Activated T-cell treated with anti-CD3 and anti-CD28 coated beads, Interleukin-2, amount 50 U/mL, for 4 hours (primary cell): ENCODE measurements at regions not wholly inside any gene's neighbourhood (a gene's known extent, or its start where the extent isn't known, plus 50 kb on each side); places are given as distances from the start of the nearest gene placed in this dataset.

Experiments
- ATAC-seq, 2 donors: fragments of 200-7000 bp; cut with Tn5 transposase; one replicate each; pipeline ENCODE4 v1.10.0; 2021
- DNase-seq: peaks from one replicate; pipeline ENCODE4 v3.0.0-alpha.2; 2020
- H3K27me3 Mint-ChIP-seq: one replicate; pipeline ENCODE4 v1.8.0; 2021; ENCODE audit warnings: low read depth, mixed read lengths
- H3K36me3 Mint-ChIP-seq: one replicate; pipeline ENCODE4 v1.8.0; 2022; ENCODE audit warnings: mixed read lengths; ENCODE audit not compliant: insufficient read depth
- H3K4me1 Mint-ChIP-seq: one replicate; pipeline ENCODE4 v1.8.0; 2021; ENCODE audit warnings: low read depth, mixed read lengths
- H3K4me3 Mint-ChIP-seq: one replicate; pipeline ENCODE4 v1.8.0; 2021; ENCODE audit warnings: mild to moderate bottlenecking, moderate library complexity, mixed read lengths
- H3K9me3 Mint-ChIP-seq: one replicate; pipeline ENCODE4 v1.8.0; 2021; ENCODE audit warnings: mixed read lengths

DNA sequence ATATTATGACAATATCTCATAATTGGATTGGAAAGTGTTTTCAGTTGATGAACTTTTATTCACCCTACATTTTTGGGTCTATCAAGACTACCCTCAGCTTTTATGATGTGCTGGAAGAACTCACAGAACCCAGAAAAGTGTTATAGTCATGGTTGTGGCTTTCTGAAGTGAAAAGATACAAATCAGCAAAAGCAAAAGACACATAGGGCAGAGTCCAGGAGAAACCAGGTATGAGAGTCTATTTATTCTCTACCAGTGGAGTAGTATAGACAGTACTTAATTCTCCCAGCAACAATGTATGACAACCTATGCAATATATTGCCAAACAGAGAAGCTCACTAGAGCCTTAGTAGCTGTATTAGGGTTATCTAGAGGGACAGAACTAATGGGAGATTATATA is 280.4 kb upstream of the TTC14 start:
- Mint-ChIP-seq H3K4me1 (no peaks in the 10 kb centered on the region), H3K4me3 (no peak overlapping the region), H3K27me3 (no peaks in the 10 kb centered on the region), H3K9me3 (peaks cover 3% of the 10 kb centered on the region), H3K36me3 (no peaks in the 10 kb centered on the region)
- no peak for ATAC-seq
- DNase-seq = no peak

DNA sequence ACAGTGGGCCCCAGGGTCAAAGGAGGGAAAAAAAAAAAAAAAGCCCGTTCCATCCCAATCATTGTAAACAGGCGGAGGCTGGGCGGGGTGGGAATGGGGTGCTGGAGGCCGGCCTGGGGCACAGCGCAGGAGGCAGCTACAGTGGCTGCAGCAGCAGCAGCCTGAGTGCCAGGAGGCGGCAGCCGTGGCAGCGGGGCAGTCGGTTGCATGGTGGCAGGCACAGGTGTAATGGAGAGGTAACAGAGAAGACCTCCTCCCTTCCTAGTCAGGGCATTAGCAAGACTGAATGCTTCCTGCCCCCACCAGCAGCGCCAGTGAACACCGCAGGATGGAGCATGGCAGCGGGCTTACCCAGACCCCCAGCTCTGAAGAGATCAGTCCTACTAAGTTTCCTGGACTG is 279.1 kb upstream of the TTC14 start:
- ATAC-seq = no peak
- Mint-ChIP-seq H3K4me3 (no peak overlapping the region), H3K36me3 (no peaks in the 10 kb centered on the region), H3K27me3 (no peaks in the 10 kb centered on the region), H3K9me3 (peaks cover 3% of the 10 kb centered on the region), H3K4me1 (no peaks in the 10 kb centered on the region)
- no peak for DNase-seq

DNA sequence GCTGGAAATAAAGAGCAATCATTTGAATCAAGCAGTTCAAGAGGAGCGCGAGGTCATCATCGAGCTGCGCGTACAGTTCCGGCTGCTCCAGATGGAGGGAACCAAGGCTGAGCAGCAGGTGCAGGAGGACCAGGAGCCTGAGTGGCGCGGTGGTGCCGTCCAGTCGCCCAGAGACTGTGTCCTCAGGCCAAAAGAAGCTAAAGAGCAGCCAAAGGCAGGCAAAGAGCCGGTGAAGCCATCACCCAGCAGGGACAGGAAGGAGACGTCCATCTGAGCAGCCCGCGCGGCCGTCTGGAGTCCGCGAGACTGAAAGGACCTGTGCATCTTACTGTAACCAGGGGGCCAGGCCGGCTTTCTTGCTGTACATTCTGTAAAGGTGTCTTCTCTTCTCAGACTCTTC is 277.2 kb upstream of the TTC14 start:
- H3K9me3 Mint-ChIP-seq = peaks cover 3% of the 10 kb centered on the region
- H3K36me3 Mint-ChIP-seq = no peaks in the 10 kb centered on the region
- H3K27me3 Mint-ChIP-seq = no peaks in the 10 kb centered on the region
- H3K4me1 Mint-ChIP-seq = no peaks in the 10 kb centered on the region
- ATAC-seq (no peak), DNase-seq (no peak)
- H3K4me3 Mint-ChIP-seq = no peak overlapping the region

DNA sequence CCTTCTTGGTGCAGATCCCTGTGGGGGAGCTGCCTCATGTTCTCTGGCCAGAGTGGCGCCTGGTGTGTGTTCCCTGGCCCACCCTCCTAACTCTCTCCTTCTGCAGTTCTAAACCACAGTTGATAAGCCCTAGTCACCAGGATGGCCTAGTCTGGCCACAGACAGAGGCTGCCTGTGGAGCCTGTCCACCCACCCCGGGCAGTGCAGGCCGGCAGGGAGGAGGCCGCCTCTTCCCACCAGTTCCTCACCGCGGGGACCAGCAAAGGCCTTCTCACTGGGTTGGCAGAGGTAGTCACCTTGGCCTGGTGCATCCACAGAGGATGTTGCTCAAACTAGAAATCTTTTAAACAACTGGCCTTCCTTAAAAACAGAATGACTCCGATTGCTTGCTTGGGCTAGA is 276.4 kb upstream of the TTC14 start:
- ATAC-seq (no peak), DNase-seq (no peak)
- H3K4me3 Mint-ChIP-seq = no peak overlapping the region
- H3K27me3 Mint-ChIP-seq = no peaks in the 10 kb centered on the region
- no peaks in the 10 kb centered on the region for H3K36me3 Mint-ChIP-seq
- H3K4me1 Mint-ChIP-seq = no peaks in the 10 kb centered on the region
- H3K9me3 Mint-ChIP-seq = peaks cover 3% of the 10 kb centered on the region

DNA sequence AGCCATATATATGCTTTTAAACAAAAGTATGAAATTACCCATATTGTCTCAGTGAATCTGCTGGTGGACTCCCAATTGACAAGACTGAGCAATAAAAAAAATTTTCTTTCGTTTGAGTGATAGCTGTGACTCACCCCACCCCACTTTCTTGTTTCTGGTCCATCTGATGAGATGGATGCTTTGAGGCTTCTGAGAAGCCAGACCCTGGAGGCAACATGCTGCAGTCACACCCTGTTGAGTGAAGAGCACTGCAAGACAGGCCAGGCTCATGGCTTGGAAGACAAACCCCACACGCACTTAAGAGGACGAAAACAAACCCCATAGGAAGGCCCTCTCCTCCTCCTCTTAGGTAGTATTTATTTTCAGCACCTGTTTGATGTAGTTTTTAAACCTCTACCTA is 276.0 kb upstream of the TTC14 start:
- no peak for ATAC-seq
- no peaks in the 10 kb centered on the region for H3K27me3 Mint-ChIP-seq
- H3K4me1 Mint-ChIP-seq = no peaks in the 10 kb centered on the region
- no peaks in the 10 kb centered on the region for H3K36me3 Mint-ChIP-seq
- no peak overlapping the region for H3K4me3 Mint-ChIP-seq
- no peak for DNase-seq
- peaks cover 3% of the 10 kb centered on the region for H3K9me3 Mint-ChIP-seq

DNA sequence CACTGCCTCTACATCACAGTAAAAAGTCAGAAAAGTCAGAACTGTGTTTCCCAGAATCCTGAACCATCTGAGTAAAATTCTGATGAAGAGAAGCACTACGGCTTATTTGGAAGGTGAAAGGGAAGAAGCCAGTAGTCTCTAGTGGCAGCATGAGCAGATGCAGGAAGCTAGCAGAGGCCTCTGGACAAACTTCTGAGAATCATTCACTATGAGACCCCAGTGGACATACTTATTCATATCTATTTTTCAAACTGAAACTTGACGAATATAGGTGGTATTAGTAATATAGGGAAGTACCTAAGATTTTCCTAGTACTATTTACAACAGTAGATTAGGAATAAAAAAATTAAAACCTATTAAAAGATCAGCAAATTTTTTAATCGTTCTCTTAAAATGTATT is 272.8 kb upstream of the TTC14 start:
- DNase-seq (no peak), ATAC-seq (no peak)
- Mint-ChIP-seq H3K9me3 (peaks cover under 1% of the 10 kb centered on the region), H3K36me3 (no peaks in the 10 kb centered on the region), H3K4me3 (no peak overlapping the region), H3K4me1 (no peaks in the 10 kb centered on the region), H3K27me3 (no peaks in the 10 kb centered on the region)

DNA sequence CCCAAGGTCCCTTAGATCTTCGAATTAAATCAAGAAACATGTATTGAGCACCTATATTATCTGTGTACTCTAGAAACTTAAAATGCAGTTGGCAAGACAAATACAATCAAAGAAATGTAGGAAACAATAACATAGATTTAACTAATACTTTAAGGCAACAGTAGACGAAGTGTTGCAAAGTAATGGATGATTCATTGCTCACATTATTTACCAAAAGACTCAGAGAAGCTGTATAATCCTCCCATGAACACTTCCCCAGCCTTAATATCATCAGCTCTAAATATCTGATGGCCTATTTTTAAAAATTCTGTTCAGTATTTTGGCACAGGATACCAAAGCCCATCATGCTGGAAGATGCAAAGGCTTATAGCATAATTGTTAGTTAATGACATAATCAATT is 272.1 kb upstream of the TTC14 start:
- no peaks in the 10 kb centered on the region for H3K27me3 Mint-ChIP-seq
- no peaks in the 10 kb centered on the region for H3K36me3 Mint-ChIP-seq
- DNase-seq = no peak
- no peak for ATAC-seq
- no peaks in the 10 kb centered on the region for H3K9me3 Mint-ChIP-seq
- no peak overlapping the region for H3K4me3 Mint-ChIP-seq
- H3K4me1 Mint-ChIP-seq = no peaks in the 10 kb centered on the region

DNA sequence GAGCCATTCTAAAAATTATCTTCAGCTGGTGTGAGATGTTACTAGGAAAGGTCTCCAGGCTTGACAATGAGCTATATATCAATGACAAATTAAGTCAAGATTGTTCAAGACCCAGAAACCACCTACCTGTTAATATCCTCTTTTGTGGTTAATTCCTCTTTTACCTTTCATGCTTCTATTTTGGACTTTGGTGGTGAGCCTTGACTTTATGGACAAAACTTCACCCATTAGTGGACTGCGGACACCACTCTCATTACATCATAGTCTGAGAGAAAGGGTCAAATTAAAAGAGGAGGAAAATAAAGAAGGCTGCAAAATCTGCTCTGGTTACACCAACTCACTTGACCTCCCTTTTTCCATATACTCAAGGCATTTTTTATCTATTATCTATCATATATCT is 271.5 kb upstream of the TTC14 start:
- Mint-ChIP-seq H3K27me3 (no peaks in the 10 kb centered on the region), H3K9me3 (no peaks in the 10 kb centered on the region), H3K4me3 (no peak overlapping the region), H3K4me1 (no peaks in the 10 kb centered on the region), H3K36me3 (no peaks in the 10 kb centered on the region)
- ATAC-seq (no peak), DNase-seq (no peak)

DNA sequence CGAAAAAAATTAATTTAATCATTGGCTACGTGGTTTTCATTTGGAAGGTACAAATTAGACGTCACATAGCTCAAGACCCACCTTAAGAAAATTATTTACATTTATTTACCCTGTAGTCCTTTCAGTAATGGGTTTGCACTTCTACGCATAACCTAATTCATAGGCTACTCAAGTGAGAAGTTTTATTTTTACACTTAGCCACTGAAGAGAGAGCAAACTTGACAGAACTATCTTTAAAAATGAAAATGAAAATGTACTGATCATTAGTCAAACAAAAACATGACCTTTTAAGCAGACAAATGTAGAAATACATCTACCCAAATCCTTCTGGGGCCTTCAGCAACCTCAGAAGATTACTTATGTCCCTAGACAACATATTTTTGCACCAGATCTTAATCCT is 269.4 kb upstream of the TTC14 start:
- Mint-ChIP-seq H3K27me3 (no peaks in the 10 kb centered on the region), H3K4me1 (no peaks in the 10 kb centered on the region), H3K36me3 (no peaks in the 10 kb centered on the region), H3K4me3 (no peak overlapping the region), H3K9me3 (no peaks in the 10 kb centered on the region)
- ATAC-seq (no peak), DNase-seq (no peak)

DNA sequence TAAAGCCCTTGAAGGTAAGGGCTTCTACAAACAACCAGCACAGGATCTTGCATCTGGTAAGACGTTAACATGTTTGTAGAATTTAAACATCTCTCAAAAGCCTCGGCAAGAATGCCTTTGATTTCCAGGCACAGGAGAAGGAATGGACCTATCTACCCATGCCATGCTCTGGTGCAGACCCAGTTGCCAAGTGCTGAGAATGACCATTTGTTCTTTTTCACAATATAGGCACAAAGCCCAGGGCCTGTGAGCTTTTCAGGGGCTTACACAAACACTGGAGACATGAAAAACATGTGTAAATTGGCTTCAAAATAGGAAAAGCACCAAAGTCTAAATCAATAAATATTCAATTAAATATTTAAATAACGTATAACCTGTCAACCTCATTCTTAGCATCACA is 266.9 kb upstream of the TTC14 start:
- DNase-seq = no peak
- ATAC-seq = no peak
- Mint-ChIP-seq H3K36me3 (no peaks in the 10 kb centered on the region), H3K4me3 (no peak overlapping the region), H3K4me1 (no peaks in the 10 kb centered on the region), H3K27me3 (no peaks in the 10 kb centered on the region), H3K9me3 (no peaks in the 10 kb centered on the region)

DNA sequence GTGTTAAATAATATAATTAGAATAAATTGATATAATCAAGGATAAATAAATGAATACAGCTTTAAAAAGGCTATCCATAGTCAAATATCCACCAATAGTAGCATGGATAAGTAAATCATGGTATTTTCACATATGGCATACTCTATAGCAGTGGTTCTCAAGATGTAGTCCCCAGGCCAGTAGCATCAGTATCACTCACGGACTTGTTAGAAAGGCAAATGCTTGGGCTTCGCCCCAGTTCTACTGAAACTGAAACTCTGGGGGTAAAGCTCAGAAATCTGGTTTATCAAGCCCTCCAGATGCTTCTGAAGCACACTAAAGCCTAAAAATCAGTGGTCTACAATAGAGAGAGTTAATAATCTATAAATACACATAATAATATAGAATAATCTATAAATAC is 261.6 kb upstream of the TTC14 start:
- no peaks in the 10 kb centered on the region for H3K9me3 Mint-ChIP-seq
- DNase-seq (no peak), ATAC-seq (no peak)
- no peaks in the 10 kb centered on the region for H3K27me3 Mint-ChIP-seq
- H3K4me1 Mint-ChIP-seq = no peaks in the 10 kb centered on the region
- H3K4me3 Mint-ChIP-seq = no peak overlapping the region
- H3K36me3 Mint-ChIP-seq = no peaks in the 10 kb centered on the region

DNA sequence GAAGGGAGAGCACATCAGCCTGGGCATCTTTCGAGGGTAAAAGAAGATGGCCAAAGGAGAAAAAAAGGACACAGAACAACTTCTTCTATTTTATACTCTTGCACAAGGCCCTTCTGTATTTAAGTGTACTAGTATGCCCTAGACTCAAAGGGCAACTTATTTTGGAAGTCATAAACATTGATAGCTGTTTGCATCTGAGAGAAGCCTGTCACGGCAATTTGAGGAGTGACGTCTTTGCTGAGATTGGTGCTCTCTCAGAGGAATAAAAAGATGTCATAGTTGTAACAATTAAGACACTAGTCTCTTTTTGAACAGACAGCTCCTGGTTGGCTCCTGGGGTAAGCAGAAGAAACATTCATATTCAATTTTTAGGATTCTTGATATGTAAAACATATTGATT is 260.4 kb upstream of the TTC14 start:
- Mint-ChIP-seq H3K4me3 (no peak overlapping the region), H3K4me1 (no peaks in the 10 kb centered on the region), H3K36me3 (no peaks in the 10 kb centered on the region), H3K9me3 (no peaks in the 10 kb centered on the region), H3K27me3 (no peaks in the 10 kb centered on the region)
- ATAC-seq (no peak), DNase-seq (no peak)

DNA sequence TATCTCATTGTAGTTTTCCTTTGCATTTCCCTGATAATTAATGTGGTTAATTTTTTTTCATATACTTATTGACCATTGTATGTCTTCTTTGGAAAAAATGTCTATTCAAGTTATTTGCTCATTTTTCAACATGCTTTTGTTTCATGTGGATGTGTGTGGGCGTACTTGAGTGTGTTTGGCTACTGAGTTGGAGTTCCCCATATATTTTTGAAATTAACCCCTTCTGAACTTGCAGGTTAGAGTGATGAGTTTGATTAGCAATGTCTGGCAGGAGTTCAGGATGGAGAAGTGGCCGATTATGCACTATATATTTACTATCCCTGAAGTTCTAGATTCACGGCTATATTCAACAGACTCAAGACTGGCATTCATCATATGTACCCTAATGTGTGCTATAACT is 250.4 kb upstream of the TTC14 start:
- ATAC-seq (no peak), DNase-seq (no peak)
- no peaks in the 10 kb centered on the region for H3K36me3 Mint-ChIP-seq
- H3K9me3 Mint-ChIP-seq = peaks cover 2% of the 10 kb centered on the region
- no peaks in the 10 kb centered on the region for H3K4me1 Mint-ChIP-seq
- H3K27me3 Mint-ChIP-seq = no peaks in the 10 kb centered on the region
- no peak overlapping the region for H3K4me3 Mint-ChIP-seq

DNA sequence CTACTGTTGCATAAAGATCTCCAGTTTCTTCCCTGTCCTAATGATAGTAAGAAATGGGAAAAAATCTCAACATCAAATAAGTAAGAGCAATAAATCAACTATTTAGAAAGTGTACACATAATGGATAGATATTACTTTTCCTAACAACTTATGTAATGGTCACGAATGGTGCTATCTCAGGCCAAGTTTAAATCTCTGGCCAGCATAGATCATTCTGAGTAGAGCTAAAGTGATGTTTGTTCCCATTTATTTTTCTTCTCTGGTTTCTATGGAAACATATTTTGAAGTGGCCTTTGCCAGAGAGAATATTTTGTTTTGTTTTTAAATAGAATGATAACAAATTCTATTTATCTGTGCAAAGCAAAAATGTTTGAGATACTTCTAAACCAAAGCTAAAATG is 249.7 kb upstream of the TTC14 start:
- Mint-ChIP-seq H3K4me1 (no peaks in the 10 kb centered on the region), H3K27me3 (no peaks in the 10 kb centered on the region), H3K4me3 (no peak overlapping the region), H3K9me3 (peaks cover 2% of the 10 kb centered on the region), H3K36me3 (no peaks in the 10 kb centered on the region)
- DNase-seq = no peak
- no peak for ATAC-seq

DNA sequence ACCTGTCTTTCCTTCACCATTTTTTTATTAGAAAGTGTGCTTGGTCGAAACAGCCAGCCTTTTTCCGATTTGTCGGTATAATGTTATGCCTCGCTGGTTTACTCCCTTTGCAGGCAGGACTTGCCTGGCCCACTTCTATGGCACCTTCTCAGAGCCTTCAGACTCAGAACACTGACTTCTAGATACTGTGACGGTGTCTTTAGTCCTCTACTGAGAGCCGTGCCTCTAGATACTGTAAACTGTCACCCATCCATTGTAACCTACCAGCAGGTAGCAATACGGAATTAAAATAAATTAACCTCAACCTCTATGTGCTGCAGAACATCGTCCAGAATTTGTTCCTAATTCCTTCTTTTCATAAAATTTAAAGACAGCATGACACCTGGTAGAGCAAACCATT is 247.7 kb upstream of the TTC14 start:
- peaks cover 2% of the 10 kb centered on the region for H3K9me3 Mint-ChIP-seq
- ATAC-seq (no peak), DNase-seq (no peak)
- H3K4me3 Mint-ChIP-seq = no peak overlapping the region
- H3K27me3 Mint-ChIP-seq = peaks cover 2% of the 10 kb centered on the region
- H3K4me1 Mint-ChIP-seq = no peaks in the 10 kb centered on the region
- H3K36me3 Mint-ChIP-seq = no peaks in the 10 kb centered on the region

DNA sequence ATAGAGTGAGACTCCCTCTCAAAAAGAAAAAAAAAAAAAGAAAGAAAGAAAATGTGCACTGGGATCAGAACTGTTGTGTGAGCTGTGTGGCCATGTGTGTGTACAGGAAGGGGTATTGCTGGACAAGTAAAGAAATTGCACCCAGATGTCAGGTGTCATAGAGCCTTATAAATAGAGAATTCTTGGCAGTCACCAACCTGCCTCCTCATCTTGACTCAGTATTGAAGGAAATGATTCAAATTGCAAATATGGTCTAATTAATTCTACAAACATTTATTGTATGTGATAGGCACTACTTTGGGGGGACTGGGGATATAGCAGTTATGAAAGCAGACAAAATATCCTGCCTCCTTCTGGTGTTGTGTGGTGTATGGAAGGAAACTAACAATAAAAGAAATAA is 243.8 kb upstream of the TTC14 start:
- H3K9me3 Mint-ChIP-seq = peaks cover 4% of the 10 kb centered on the region
- H3K36me3 Mint-ChIP-seq = no peaks in the 10 kb centered on the region
- H3K27me3 Mint-ChIP-seq = peaks cover 2% of the 10 kb centered on the region
- H3K4me3 Mint-ChIP-seq = no peak overlapping the region
- ATAC-seq (no peak), DNase-seq (no peak)
- no peaks in the 10 kb centered on the region for H3K4me1 Mint-ChIP-seq
